Ovary (tissue), 3 donors: ENCODE measurements at regions not wholly inside any gene's neighbourhood (a gene's known extent, or its start where the extent isn't known, plus 50 kb on each side); places are given as distances from the start of the nearest gene placed in this dataset.

Experiments used
- CTCF ChIP-seq, 3 donors: fragments of 450-650 bp in 2 of 3; fragments of 200-600 bp in 1 of 3; IDR thresholded peaks; one replicate each; pipeline versions ENCODE4 v1.5.1 to v1.8.0; 2016 to 2022; ENCODE audit warnings: antibody characterized with exemption in 3 of 3, mild to moderate bottlenecking in 1 of 3
- POLR2A ChIP-seq: fragments of 450-650 bp; IDR thresholded peaks from one replicate; pipeline ENCODE4 v1.6.1; 2017; ENCODE audit warnings: antibody characterized with exemption, mild to moderate bottlenecking, moderate library complexity
- donor health status: DM: no; HTN: no; CAD: no.

- TF ChIP-seq CTCF (IDR thresholded peaks at IDR 0.05) (no peak), POLR2A (no peak)
Measured at GRCh38 chr4:14415146-14415545, 587.1 kb upstream of the CPEB2 start.
